DOHH2 (cell line): ENCODE measurements at regions not wholly inside any gene's neighbourhood (a gene's known extent, or its start where the extent isn't known, plus 50 kb on each side); places are given as distances from the start of the nearest gene placed in this dataset.
"Not testable (repeated sequence)": the region's sequence is repeated elsewhere in the genome, so short reads cannot be mapped to it uniquely, and the experiment has no call there.

Experiments
- H3F3A ChIP-seq: fragments of 200-600 bp; sonication (generic), shearing (Covaris generic); 2 replicates; pipeline ENCODE4 v1.6.0; 2016; ENCODE audit warnings: antibody characterized with exemption, mild to moderate bottlenecking; ENCODE audit not compliant: control insufficient read depth, insufficient read depth
- H3K27ac ChIP-seq: fragments of 200-600 bp; sonication (generic); 2 replicates; pipeline ENCODE4 v1.5.1; 2014; ENCODE audit warnings: low read depth, mild to moderate bottlenecking, low read length, moderate library complexity
- H3K27me3 ChIP-seq: fragments of 200-600 bp; sonication (generic); 2 replicates; pipeline ENCODE4 v1.6.1; 2014; ENCODE audit warnings: mild to moderate bottlenecking, low read length, mixed read lengths; ENCODE audit not compliant: control insufficient read depth
- H3K36me3 ChIP-seq: fragments of 200-600 bp; sonication (generic); 2 replicates; pipeline ENCODE4 v1.6.1; 2014; ENCODE audit warnings: mild to moderate bottlenecking, low read length, moderate library complexity, mixed read lengths; ENCODE audit not compliant: control insufficient read depth
- H3K4me1 ChIP-seq: fragments of 200-600 bp; sonication (generic); 2 replicates; pipeline ENCODE4 v1.6.1; 2014; ENCODE audit warnings: mild to moderate bottlenecking, low read length, mixed read lengths; ENCODE audit not compliant: control insufficient read depth
- H3K4me2 ChIP-seq: fragments of 200-600 bp; sonication (generic); 2 replicates; pipeline ENCODE4 v1.6.0; 2014; ENCODE audit warnings: mild to moderate bottlenecking, low read length, moderate library complexity
- H3K4me3 ChIP-seq: fragments of 200-600 bp; sonication (generic); 2 replicates; pipeline ENCODE4 v1.5.1; 2014; ENCODE audit warnings: mild to moderate bottlenecking, low read length, mixed read lengths
- H3K79me2 ChIP-seq: fragments of 200-600 bp; sonication (generic); 2 replicates; pipeline ENCODE4 v1.6.1; 2014; ENCODE audit warnings: mild to moderate bottlenecking, low read length, mixed read lengths; ENCODE audit not compliant: control insufficient read depth
- H3K9me2 ChIP-seq: fragments of 200-600 bp; sonication (generic); replicated peaks from 2 replicates; pipeline ENCODE4 v1.6.1; 2014; ENCODE audit warnings: mild to moderate bottlenecking, low read length, mixed read lengths; ENCODE audit not compliant: control insufficient read depth
- H3K9me3 ChIP-seq: fragments of 200-600 bp; sonication (generic); 2 replicates; pipeline ENCODE4 v1.6.1; 2014; ENCODE audit warnings: antibody characterized with exemption, low read length, mixed read lengths; ENCODE audit not compliant: control insufficient read depth, insufficient read depth
- H4K20me1 ChIP-seq: fragments of 200-600 bp; sonication (generic); 2 replicates; pipeline ENCODE4 v1.6.0; 2014; ENCODE audit warnings: low read depth, mild to moderate bottlenecking, antibody characterized with exemption, low read length, moderate library complexity; ENCODE audit not compliant: control insufficient read depth, insufficient read depth
- CTCF ChIP-seq: fragments of 200-600 bp; sonication (generic); IDR thresholded peaks from one replicate; pipeline ENCODE4 v1.5.1; 2014; ENCODE audit warnings: antibody characterized with exemption, mild to moderate bottlenecking, low read depth, low read length; ENCODE audit not compliant: poor library complexity, severe bottlenecking
- EZH2phosphoT487 ChIP-seq: fragments of 200-600 bp; sonication (generic); IDR thresholded peaks from 2 replicates; pipeline ENCODE4 v1.6.1; 2017; ENCODE audit warnings: borderline replicate concordance, mild to moderate bottlenecking, antibody characterized with exemption, low read length, moderate library complexity, mixed read lengths

- Histone ChIP-seq H3K4me3 (no peak overlapping the region), H3K9me2 (no peaks in the 10 kb centered on the region), H3K4me1 (no peaks in the 10 kb centered on the region)
Measured at GRCh38 chr5:105057001-105057436, 1494.4 kb upstream of the NUDT12 start.

GRCh38 chr5:105054406-105054805, 1491.8 kb upstream of the NUDT12 start:
- no peaks in the 10 kb centered on the region for H3K9me2 ChIP-seq
- H3K4me3 ChIP-seq = no peak overlapping the region
- H3K4me1 ChIP-seq = no peaks in the 10 kb centered on the region
- no peak overlapping the region for H3K27ac ChIP-seq
- H3K9me3 ChIP-seq = peaks cover 11% of the 10 kb centered on the region; the same call in 1 of the 2 replicates
- TF ChIP-seq CTCF = no peak
- no peak for TF ChIP-seq EZH2phosphoT487
- H3K4me2 ChIP-seq = no peak overlapping the region
- no peaks in the 10 kb centered on the region for H4K20me1 ChIP-seq
- H3K36me3 ChIP-seq = no peaks in the 10 kb centered on the region
- H3F3A ChIP-seq = no peaks in the 10 kb centered on the region
- no peaks in the 10 kb centered on the region for H3K27me3 ChIP-seq
- no peaks in the 10 kb centered on the region for H3K79me2 ChIP-seq

More at GRCh38 chr5:105057001-105057436, 1494.4 kb upstream of the NUDT12 start:
- no peak overlapping the region for H3K4me2 ChIP-seq
- no peaks in the 10 kb centered on the region for H3K79me2 ChIP-seq
- H3K27ac ChIP-seq = no peak overlapping the region
- H3K27me3 ChIP-seq = no peaks in the 10 kb centered on the region
- no peaks in the 10 kb centered on the region for H4K20me1 ChIP-seq
- H3K36me3 ChIP-seq = no peaks in the 10 kb centered on the region
- H3K9me3 ChIP-seq = peaks cover 11% of the 10 kb centered on the region; the same call in 1 of the 2 replicates
- no peaks in the 10 kb centered on the region for H3F3A ChIP-seq
- TF ChIP-seq CTCF (no peak), EZH2phosphoT487 (no peak)

- Histone ChIP-seq H4K20me1 (no peaks in the 10 kb centered on the region), H3K4me3 (no peak overlapping the region), H3K36me3 (no peaks in the 10 kb centered on the region), H3K9me2 (no peaks in the 10 kb centered on the region; the same call in 1 of the 2 replicates), H3K27ac (no peak overlapping the region), H3K27me3 (no peaks in the 10 kb centered on the region), H3K4me2 (no peak overlapping the region), H3K9me3 (no peaks in the 10 kb centered on the region), H3F3A (no peaks in the 10 kb centered on the region), H3K4me1 (no peaks in the 10 kb centered on the region), H3K79me2 (no peaks in the 10 kb centered on the region)
- TF ChIP-seq CTCF (no peak), EZH2phosphoT487 (no peak)
Measured at GRCh38 chr5:105042623-105043022, 1480.0 kb upstream of the NUDT12 start.

- H3K27ac ChIP-seq, H3K4me1 ChIP-seq, H3K4me2 ChIP-seq, H3K9me2 ChIP-seq, H3K36me3 ChIP-seq, H3K9me3 ChIP-seq, H3K79me2 ChIP-seq, H4K20me1 ChIP-seq, H3K4me3 ChIP-seq, H3F3A ChIP-seq, H3K27me3 ChIP-seq: not testable (repeated sequence)
Measured at GRCh38 chr5:105036814-105037213, 1474.2 kb upstream of the NUDT12 start.
